ENCODE measurements at regions not wholly inside any gene's neighbourhood (a gene's known extent, or its start where the extent isn't known, plus 50 kb on each side); places are given as distances from the start of the nearest gene placed in this dataset.

- ChIA-PET CTCF (interaction anchor here (1.0 kb wide), 1 partner anchor 55 kb away, joined by 3 read pairs; no protein-coding TSS in a partner anchor), POLR2A (no interaction called here)
- no peaks in the 10 kb centered on the region for H3K27me3 ChIP-seq (ENCODE audit: control insufficient read depth, insufficient read depth, low read length)
- no peak for TF ChIP-seq CTCF (IDR thresholded peaks at IDR 0.05; ENCODE audit: low read depth, low read length)
- H3K27ac ChIP-seq (ENCODE audit: low read depth, low read length): no peak overlapping the region
- no peak overlapping the region for H3K4me3 ChIP-seq (ENCODE audit: low read depth, low read length)
- no peak for DNase-seq (ENCODE audit: low read depth, low spot score)
- no peaks in the 10 kb centered on the region for H3K9me3 ChIP-seq (ENCODE audit: control insufficient read depth, insufficient read depth, low read length)
Measured at GRCh38 chr10:49463605-49464004, 67.7 kb upstream of the DRGX start.

- Histone ChIP-seq H3K27me3 (ENCODE audit: control insufficient read depth, insufficient read depth, low read length) (no peaks in the 10 kb centered on the region), H3K9me3 (ENCODE audit: control insufficient read depth, insufficient read depth, low read length) (no peaks in the 10 kb centered on the region; the same call in 1 of the 2 replicates), H3K27ac (ENCODE audit: low read depth, low read length) (no peak overlapping the region), H3K4me3 (ENCODE audit: low read depth, low read length) (no peak overlapping the region)
- TF ChIP-seq CTCF (IDR thresholded peaks at IDR 0.05; ENCODE audit: low read depth, low read length): no peak
- ChIA-PET POLR2A (no interaction called here), CTCF (no interaction called here)
- DNase-seq (ENCODE audit: low read depth, low spot score): no peak
Measured at GRCh38 chr10:49458869-49459268, 63.0 kb upstream of the DRGX start.

- ChIA-PET CTCF (no interaction called here), POLR2A (no interaction called here)
- Histone ChIP-seq H3K27ac (ENCODE audit: low read depth, low read length) (no peak overlapping the region), H3K4me3 (ENCODE audit: low read depth, low read length) (no peak overlapping the region), H3K9me3 (ENCODE audit: control insufficient read depth, insufficient read depth, low read length) (no peaks in the 10 kb centered on the region; the same call in 1 of the 2 replicates), H3K27me3 (ENCODE audit: control insufficient read depth, insufficient read depth, low read length) (no peaks in the 10 kb centered on the region)
- DNase-seq (ENCODE audit: low read depth, low spot score): no peak
- TF ChIP-seq CTCF (IDR thresholded peaks at IDR 0.05; ENCODE audit: low read depth, low read length): no peak
Measured at GRCh38 chr10:49457686-49458085, 61.8 kb upstream of the DRGX start.

GRCh38 chr10:49448924-49449323 lies 53.0 kb upstream of the DRGX start:
- Histone ChIP-seq H3K27ac (ENCODE audit: low read depth, low read length) (no peak overlapping the region), H3K4me3 (ENCODE audit: low read depth, low read length) (no peak overlapping the region), H3K27me3 (ENCODE audit: control insufficient read depth, insufficient read depth, low read length) (peaks cover 2% of the 10 kb centered on the region), H3K9me3 (ENCODE audit: control insufficient read depth, insufficient read depth, low read length) (no peaks in the 10 kb centered on the region)
- POLR2A ChIA-PET: no interaction called here
- CTCF ChIA-PET: no interaction called here
- TF ChIP-seq CTCF (IDR thresholded peaks at IDR 0.05; ENCODE audit: low read depth, low read length): no peak
- no peak for DNase-seq (ENCODE audit: low read depth, low spot score)

- Histone ChIP-seq H3K4me3 (ENCODE audit: low read depth, low read length) (no peak overlapping the region), H3K9me3 (ENCODE audit: control insufficient read depth, insufficient read depth, low read length) (no peaks in the 10 kb centered on the region; the same call in 1 of the 2 replicates), H3K27ac (ENCODE audit: low read depth, low read length) (no peak overlapping the region), H3K27me3 (ENCODE audit: control insufficient read depth, insufficient read depth, low read length) (peaks cover 7% of the 10 kb centered on the region)
- POLR2A ChIA-PET: no interaction called here
- TF ChIP-seq CTCF (IDR thresholded peaks at IDR 0.05; ENCODE audit: low read depth, low read length): no peak
- CTCF ChIA-PET: interaction anchor here (2.2 kb wide), 1 partner anchor 38 kb away, joined by 7 read pairs; no protein-coding TSS in a partner anchor
- DNase-seq (ENCODE audit: low read depth, low spot score): no peak
Measured at GRCh38 chr10:49446031-49446430, 50.1 kb upstream of the DRGX start.

All from AG04450 (cell line).